HG02763 (cell line): ENCODE measurements at regions not wholly inside any gene's neighbourhood (a gene's known extent, or its start where the extent isn't known, plus 50 kb on each side); places are given as distances from the start of the nearest gene placed in this dataset.

ENCODE experiments used
- ATAC-seq: cut with Tn5 transposase; IDR thresholded peaks from one replicate; pipeline ENCODE4 v1.9.1; 2021; ENCODE audit warnings: mild to moderate bottlenecking, moderate library complexity; ENCODE audit not compliant: unreplicated experiment

DNA sequence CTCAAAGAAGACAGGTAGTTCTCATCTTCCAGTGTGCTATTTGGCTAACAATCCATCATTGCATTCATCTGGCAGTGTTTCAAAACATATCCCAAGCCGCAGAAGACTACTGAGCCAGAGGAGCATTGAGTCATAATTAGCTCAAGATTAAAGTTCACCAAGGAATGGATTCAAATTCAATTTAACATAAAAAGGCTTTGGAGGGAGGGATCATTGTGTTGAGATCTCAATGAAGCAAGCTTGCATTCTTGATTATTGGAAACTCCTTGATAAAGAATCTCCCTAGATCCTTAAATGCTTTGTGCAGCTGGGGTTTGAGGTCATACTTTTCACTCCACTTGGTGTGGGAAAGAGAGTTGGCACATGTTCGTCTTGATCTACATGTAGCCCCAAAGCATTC, 142.8 kb upstream of the SEMA3A start:
- ATAC-seq = no peak

DNA sequence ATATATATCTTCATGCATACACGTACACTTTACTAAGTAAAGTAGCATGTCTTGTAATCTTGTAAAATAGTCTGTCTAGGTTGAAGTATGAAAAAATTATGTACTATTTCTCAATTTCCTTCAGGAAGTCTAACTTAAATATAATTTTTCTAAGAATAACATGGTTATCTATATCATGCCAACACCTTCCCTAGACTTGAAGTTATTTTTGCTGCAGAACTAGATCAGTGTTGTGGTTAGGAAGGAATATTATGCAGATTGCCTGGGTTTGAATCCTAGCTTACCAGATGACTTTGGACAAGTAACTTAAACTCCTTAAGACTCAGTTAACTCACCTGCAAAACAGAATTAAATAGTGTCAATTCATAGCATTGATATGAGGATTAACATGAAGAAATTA, 142.2 kb upstream of the SEMA3A start:
- no peak for ATAC-seq

DNA sequence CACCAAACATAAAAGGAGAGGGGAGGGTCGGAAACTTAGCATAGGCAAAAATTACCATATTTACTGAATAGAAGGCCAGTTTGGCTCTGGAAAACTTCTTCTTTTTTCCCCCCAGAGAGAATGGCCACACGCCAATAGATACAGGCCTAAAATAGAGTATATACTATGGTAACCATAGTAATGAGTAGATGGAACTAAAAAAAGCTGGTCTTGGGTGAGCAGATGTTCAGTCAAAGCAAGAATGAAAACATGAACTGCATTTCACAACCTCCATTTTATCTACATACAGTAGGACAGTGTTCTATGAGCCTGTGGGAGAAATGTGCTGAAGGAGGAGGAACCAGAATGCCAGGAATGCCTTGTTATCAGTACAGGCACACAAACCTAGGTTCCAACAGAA, 141.7 kb upstream of the SEMA3A start:
- ATAC-seq = peak; percentile 77

DNA sequence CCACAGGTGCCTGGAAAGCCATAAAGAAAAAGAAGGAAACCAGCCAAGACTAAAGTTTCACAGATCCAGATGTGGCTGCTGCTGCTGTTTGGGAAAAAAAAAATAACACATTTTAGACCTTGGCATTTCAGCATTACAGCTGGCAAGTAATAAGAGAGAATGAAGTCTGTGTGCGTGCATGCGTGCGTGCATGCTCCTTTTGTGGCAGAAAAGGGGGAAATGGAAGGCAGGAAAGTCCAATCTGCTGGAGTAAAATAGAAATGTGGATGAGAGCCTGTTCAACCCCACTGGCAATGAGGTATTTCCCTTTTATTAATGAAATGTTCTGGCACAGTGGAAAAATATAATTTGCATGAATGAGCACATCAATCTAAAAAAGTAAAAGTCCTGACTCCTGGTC, 137.0 kb upstream of the SEMA3A start:
- ATAC-seq = no peak

DNA sequence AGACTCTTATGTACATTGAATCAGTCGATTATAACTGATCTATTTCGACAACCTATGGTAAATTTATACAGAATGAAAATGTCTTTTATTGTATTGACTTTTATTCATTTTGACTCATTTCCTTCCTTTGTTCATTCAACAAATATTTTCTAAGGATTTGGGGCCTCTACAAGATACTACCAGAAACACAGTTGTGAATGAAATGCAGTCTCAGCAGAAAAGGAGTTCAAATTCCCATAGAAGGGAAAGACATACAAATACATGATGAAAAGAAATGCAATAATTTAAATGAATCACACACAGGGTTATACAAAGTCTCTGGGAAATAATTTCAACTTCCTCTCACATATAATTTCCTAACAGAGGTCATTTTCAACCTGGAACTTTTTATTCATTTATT, 134.0 kb upstream of the SEMA3A start:
- ATAC-seq = no peak

DNA sequence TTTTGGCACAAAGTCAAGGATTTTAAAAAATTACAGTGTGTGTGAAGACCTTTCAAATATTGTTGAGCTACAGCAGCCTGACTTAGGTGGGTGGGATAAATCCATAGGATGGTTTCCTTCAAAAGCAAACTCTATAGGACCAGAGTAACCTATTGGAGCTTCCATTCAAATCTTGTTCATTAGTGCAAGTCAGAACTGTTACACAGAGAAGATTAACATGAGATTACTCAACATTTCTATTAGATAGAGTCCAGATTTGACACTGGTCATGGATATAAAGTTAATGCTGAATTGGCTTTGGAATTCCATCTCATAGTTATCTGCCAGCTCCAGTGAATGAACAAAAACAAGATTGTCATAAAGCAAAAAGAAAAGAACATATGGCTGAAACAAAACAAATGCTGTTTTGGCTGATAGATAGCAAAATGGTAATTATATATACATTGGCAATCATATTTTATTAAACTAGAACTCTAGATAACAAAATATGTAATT, 129.6 kb upstream of the SEMA3A start:
- no peak for ATAC-seq

DNA sequence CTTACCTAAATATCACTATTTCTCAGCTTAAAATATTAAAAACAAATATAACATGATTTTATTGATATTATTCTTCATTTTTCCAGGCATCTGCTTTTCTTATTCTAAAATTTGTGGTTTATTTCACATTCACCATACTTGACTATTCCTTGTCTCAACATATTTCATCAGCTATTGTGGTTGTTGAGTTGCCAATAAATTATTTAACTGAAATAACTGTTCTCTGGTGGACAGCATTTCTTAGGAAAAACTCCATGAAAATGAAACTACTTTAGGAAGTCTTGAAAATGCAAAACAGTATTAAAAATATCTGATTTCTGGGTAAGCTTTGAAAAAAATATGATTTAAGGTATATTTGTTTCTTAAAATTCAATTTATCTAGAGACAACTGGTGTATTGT, 122.9 kb upstream of the SEMA3A start:
- no peak for ATAC-seq

DNA sequence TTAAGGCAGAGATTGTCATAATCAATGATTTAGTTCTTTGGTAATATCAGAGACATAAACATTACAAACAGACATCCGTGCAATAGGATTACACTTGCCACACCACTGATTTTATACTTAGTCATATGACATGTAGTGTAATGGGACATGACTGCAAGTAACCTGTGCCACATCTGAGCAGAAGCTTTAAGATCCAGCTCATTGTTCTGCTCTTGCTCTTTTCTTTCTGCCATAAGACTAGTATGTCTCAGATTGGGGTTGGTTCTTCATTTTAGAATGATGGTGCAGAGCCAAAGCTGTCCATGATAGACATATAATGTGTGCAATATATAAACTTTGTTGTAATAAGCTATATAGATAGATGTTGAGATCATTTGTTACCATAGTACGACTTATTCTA, 119.7 kb upstream of the SEMA3A start:
- ATAC-seq = no peak

DNA sequence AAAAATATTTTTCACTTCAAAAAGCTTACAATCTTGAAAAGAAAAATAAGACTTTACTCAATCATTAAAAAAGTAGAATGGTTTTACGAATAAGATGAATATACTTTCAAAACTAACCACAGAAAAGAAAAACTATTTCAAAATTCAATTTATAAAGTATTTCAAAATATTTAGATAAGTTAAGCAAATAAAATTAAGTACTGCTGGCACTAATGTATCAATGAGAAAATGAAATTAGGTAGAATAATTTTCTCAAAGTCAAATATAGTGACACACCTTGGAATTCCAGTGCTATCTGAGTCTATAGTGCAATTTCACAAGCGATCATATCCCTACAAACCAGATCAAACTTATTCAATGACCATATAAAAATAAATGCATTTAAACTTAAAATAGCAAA, 109.8 kb upstream of the SEMA3A start:
- ATAC-seq = no peak

DNA sequence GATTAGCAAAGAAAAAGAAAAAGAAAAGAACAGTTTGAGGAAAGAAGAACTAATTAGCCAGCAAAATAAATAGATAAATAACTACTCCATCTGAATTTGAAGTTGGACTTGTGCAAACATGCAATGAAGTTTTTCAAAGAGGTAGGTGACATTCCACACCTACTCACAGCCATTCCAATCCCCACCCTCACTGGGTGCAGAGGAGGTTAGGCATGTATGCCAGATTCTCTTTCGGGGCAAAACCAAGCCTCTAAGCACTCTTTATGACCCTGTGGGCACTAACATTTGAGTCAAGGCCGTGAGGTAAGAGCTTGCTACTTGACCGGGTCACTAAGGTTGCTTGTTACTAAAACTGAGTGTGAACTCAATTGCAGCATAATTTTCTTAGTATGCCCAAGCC, 108.4 kb upstream of the SEMA3A start:
- ATAC-seq = no peak

DNA sequence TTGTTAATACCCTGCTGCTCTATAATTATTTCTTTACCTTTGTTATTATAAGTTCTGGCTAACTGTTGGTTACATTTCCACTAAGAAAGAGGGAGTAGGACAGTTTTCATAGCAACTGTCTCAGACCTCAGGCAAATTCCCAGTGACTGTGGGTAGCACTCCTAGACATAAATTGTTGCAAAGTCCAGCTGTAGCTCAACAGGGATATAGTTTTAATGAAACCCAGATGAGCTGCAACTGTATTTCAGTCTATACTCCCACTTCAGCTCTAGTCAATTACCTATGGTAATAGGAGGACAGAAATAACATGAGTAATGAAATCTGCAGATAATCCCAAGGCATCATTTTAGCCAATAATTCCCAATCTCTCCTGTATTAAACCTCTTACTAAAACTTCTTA, 103.0 kb upstream of the SEMA3A start:
- no peak for ATAC-seq

DNA sequence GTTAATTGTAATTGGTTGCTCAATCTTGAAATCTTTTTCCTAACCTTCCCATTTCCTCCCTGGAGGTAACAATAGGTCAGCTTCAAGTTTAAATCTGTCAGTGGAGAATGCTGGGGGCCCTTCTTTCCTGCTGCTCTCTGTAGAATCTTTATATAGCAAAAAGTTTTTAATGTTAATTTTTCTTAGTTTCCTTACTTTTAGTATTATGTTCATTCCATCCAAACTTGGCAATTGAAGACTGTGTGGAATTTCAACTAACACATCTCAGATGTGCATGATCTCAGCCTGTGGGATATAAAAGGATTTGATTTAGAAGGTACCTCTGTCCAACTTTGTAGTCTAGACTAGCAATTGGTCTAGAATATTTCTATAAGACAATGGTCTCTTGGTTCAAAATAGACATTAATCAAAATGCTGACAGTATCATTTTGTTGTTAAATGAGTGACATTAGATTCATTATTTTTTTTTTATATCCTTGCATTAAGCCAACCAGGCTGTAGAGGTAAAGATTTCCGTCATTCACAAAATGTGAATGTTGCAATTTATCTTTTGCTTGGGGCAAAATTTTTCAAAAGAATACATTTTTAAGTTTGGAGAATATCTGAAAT, 100.4 kb upstream of the SEMA3A start:
- no peak for ATAC-seq

DNA sequence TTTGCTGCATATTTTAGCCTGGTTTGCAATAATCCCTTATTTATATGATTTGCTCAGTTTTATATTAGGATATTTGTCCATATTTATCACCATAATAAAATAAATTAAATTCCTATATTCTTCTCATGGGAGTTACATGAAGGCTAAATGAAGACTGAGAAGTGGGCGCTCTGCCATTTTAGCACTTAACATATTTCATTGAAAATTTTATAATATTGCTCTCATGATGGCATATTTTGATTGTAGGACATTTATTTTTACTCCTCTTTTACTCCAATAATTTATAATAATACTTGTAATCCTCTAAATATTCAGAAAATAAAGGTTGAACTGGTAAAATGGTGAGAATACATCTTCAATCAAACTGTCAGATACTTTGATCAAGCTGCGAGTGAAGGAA, 99.8 kb upstream of the SEMA3A start:
- no peak for ATAC-seq

DNA sequence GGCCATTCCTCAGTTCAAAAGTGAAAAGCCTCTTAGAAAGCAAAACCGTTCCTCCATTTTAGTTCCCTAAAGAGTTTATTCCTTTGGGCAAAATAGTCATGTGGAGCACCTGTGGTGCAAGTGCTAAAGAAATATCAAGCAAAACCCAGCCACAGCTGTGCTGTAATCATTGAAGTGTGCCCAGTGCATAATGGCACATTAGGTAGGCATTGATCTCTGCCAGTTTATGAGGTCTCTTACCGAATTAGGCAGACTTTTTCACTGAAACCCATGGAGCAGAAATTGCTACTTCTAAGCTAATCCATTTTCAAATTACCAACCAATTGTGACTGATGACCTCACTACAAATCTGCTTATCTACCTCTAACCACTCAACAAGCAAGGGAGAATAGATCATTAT, 97.2 kb upstream of the SEMA3A start:
- ATAC-seq = no peak

DNA sequence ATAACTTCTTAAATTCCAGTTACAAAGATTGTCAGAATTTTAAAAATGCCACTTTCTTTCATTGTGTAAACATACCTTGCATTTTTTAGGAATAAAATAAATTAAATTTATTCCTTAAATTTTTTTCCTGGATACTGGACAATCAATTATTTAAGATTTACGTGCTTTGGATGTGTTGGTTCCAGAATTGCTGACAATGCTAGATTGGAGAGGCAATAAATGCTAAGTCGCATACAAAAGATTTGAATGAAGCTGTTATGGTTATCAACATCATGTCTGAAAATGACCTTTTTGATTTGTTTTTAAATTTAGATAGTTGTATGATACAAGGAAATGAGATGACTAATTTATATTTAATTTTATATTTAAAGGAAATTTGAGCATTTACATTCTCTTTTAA, 89.2 kb upstream of the SEMA3A start:
- ATAC-seq = no peak

DNA sequence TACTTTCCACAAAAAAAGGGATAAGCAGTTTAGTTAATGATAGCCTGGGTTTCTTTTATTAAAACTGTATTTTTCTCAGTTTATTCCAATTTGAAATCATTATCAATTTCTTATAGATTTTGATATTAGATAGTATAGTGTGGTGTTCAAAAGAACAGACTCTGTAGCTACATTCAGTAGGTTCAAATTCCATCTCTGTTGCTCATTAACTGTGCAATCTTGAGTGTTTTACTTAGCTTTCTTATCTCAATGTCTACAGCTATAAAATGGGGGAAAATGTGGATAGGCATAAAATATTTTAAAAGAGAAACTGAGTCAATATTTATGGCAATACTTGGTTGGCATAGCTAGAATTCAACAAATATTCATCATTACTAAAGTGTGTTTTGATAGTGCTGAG, 86.9 kb upstream of the SEMA3A start:
- ATAC-seq = no peak

DNA sequence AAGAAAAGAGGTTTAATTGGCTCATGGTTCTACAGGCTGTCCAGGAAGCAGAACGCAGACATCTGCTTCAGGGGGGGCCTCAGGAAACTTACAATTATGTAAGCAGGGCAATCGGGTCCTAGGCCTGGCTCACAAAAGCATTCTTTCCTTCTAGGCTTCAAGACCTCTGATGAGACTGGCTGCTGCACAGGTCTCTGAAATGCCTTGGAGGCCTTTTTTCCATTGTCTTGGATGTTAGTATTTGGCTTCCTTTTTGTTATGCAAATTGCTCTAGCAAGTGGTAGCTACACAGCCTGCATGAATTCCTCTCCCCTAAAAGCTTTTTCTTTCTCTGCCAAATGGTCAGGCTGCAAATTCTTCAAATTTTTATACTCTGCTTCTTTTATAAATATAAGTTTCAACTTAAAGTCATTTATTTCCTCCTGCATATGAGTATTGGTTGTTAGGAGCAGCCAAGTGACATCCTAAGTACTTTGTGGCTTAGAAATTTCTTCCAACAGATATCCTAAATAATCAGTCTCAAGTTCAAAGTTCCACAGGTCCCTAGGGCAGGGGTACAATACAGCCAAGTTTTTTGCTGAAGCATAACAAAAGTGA, 83.1 kb upstream of the SEMA3A start:
- ATAC-seq = no peak

DNA sequence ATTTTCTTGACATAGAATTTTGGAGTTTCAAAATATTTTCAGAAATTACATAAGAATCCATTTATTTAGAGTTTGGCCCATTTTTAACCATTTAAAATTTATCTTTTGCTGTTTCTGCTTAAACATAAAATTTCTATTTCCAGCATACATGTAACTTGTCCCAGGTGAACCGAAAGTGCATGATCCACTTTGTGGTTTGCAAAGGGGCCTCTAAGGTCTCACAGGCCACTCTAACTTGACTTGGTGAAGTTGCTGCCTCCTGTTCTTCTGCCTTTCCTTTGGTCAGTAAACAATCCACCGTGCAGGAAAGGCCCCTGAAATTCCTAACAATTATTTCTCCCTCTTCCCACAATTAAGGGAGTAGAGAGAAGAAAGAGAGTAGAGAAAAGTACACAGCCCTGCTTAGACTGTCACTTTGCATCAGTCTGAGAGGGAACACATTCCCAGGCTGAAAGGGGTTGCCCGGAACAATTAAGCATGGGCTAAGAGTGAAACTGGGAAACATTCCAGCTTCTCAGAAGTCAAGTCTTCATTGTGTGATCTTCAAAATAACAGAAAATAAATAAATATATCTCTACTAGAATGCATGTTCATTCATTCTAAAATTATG, 79.5 kb upstream of the SEMA3A start:
- no peak for ATAC-seq

DNA sequence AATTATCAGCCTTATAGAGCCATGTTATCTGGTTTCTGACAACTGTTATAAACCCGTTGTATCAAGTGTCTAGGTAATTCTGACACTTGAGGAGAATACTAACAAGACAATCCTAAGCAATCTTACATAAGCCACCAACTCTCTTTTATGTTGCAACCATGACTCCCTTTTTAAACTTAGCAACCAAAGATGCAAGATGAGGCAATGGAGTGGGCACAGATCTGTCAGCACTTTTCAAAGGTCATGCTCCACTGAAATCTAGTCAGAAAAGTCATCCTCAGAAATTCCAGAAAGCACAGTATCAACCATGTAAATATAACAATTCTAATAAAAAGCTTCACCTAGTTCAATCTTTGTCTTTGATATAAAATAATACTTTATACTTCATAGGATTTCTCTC, 77.0 kb upstream of the SEMA3A start:
- no peak for ATAC-seq

DNA sequence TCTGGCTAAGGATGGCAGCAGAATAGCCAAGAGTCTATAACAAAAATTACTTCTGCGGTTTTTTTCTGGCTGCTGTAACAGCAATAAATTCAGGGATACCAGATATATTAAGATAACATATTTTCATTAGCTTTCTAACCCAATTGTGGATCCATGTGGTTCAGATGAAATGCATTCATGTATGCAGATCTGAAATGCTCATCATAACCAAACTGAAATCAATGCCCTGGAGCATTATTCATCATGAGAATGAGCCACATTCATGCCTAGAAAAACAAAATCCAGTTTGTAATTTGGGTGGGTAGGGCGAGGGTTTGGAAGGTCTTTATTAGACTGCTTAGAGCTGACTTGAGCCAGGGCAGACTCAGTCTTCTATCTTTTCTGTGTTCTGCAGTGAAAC, 69.8 kb upstream of the SEMA3A start:
- no peak for ATAC-seq

DNA sequence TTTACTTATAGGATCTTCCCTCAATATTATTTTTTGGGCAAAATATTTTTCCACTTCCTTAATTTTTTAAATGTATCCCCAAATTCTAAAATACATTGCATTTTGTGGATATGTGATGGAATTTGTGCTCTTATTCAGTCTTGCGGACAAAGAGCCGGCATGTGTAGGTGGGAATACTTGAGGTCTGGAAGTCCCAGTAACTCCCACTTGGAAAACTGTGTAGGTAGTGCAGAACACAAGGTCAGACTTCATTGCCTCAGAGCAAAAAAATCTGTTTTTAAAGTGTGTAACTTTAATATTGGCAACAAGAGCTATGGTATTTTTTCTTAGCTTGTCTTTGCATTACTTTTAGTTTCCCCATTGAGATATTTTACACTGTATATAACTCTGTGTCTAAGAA, 68.5 kb upstream of the SEMA3A start:
- no peak for ATAC-seq

DNA sequence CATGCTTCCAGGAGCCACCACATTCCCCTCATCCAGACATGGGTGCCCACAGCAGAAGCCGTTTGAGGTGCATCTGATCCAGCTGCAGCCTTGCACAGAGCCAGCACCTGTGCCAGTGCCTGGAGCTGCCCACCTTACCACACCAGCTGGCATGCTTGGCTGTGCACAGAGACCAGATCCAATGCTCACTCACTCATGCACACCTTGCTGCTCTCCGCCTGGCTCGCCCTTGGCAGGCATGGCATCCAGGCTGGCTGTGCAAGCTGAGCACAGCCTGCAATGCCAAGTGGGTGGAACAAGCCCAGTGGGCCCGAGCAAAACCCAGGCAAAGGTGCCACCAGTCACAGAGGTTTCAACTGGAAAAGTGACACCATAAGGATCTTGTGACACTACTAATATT, 66.9 kb upstream of the SEMA3A start:
- no peak for ATAC-seq

DNA sequence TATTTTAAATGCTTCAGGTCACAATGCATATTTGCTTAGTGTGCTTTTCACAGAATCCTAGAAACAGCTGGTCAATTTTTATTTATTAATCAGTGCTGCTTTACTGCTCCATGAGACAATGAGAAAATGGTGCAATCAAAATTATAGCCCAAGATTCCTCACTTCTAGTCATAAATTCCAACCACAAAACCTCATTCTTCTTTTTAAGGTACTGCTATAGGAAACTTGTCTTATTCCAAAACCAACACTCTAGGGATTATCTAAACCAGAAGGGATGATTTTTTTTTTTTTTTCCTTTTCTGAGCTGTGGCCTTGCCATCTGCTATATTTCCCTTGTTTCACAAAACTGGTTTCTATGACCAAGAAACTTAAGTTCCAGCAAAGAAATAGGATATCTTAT, 64.0 kb upstream of the SEMA3A start:
- no peak for ATAC-seq
